ENCODE measurements at regions not wholly inside any gene's neighbourhood (a gene's known extent, or its start where the extent isn't known, plus 50 kb on each side); places are given as distances from the start of the nearest gene placed in this dataset.

GRCh38 chr3:99409961-99410360 lies 228.4 kb upstream of the COL8A1 start:
- TF ChIP-seq CTCF (IDR thresholded peaks at IDR 0.05) (no peak), POLR2A (IDR thresholded peaks at IDR 0.05) (no peak)
- WGBS, 2 donors, result 92 to 98% methylated on average over 1 of the region's 1 CpG
- Histone ChIP-seq H3K4me3 (replicated peaks in 1 of 3) (no peak overlapping the region), H3K9me3 (no peaks in the 10 kb centered on the region), H3K36me3 (no peaks in the 10 kb centered on the region), H3K27me3 (no peaks in the 10 kb centered on the region), H3K4me1 (no peaks in the 10 kb centered on the region), H3K27ac (no peak overlapping the region)
- DNase-seq, result no peak
- intact Hi-C loops (cut with DNase I), result no loop called here

GRCh38 chr3:99407257-99407656 lies 231.1 kb upstream of the COL8A1 start:
- Histone ChIP-seq H3K4me3 (replicated peaks in 1 of 3) (no peak overlapping the region), H3K36me3 (no peaks in the 10 kb centered on the region), H3K27ac (no peak overlapping the region), H3K27me3 (no peaks in the 10 kb centered on the region), H3K9me3 (no peaks in the 10 kb centered on the region), H3K4me1 (no peaks in the 10 kb centered on the region)
- no peak for TF ChIP-seq CTCF (IDR thresholded peaks at IDR 0.05)
- TF ChIP-seq POLR2A (IDR thresholded peaks at IDR 0.05), result no peak
- DNase-seq, result no peak
- 88 to 90% methylated on average over 4 of the region's 4 CpGs for WGBS, 2 donors
- intact Hi-C loops (cut with DNase I), result no loop called here

GRCh38 chr3:99402755-99403154 lies 235.6 kb upstream of the COL8A1 start:
- H3K27ac ChIP-seq, result no peak overlapping the region
- WGBS, 2 donors, result 73 to 98% methylated on average over 1 of the region's 1 CpG
- no peaks in the 10 kb centered on the region for H3K9me3 ChIP-seq
- no peaks in the 10 kb centered on the region for H3K4me1 ChIP-seq
- no peaks in the 10 kb centered on the region for H3K36me3 ChIP-seq
- intact Hi-C loops (cut with DNase I), result no loop called here
- DNase-seq, result no peak
- TF ChIP-seq CTCF (IDR thresholded peaks at IDR 0.05), result no peak
- no peak for TF ChIP-seq POLR2A (IDR thresholded peaks at IDR 0.05)
- no peak overlapping the region for H3K4me3 ChIP-seq (replicated peaks in 1 of 3)
- no peaks in the 10 kb centered on the region for H3K27me3 ChIP-seq

GRCh38 chr3:99400352-99400751 lies 238.0 kb upstream of the COL8A1 start:
- intact Hi-C loops (cut with DNase I), result no loop called here
- Histone ChIP-seq H3K27me3 (no peaks in the 10 kb centered on the region), H3K36me3 (no peaks in the 10 kb centered on the region), H3K4me3 (replicated peaks in 1 of 3) (no peak overlapping the region), H3K9me3 (no peaks in the 10 kb centered on the region), H3K27ac (no peak overlapping the region), H3K4me1 (no peaks in the 10 kb centered on the region)
- TF ChIP-seq POLR2A (IDR thresholded peaks at IDR 0.05), result no peak
- no peak for TF ChIP-seq CTCF (IDR thresholded peaks at IDR 0.05)
- WGBS, 2 donors, result 81 to 86% methylated on average over 2 of the region's 2 CpGs
- DNase-seq, result no peak

GRCh38 chr3:99396651-99397275 lies 241.6 kb upstream of the COL8A1 start:
- 78 to 82% methylated on average over 3 of the region's 3 CpGs for WGBS, 2 donors
- no peak for DNase-seq
- Histone ChIP-seq H3K36me3 (no peaks in the 10 kb centered on the region), H3K27ac (no peak overlapping the region), H3K9me3 (no peaks in the 10 kb centered on the region), H3K4me3 (replicated peaks in 1 of 3) (no peak overlapping the region), H3K4me1 (no peaks in the 10 kb centered on the region), H3K27me3 (no peaks in the 10 kb centered on the region)
- intact Hi-C loops (cut with DNase I), result no loop called here
- TF ChIP-seq POLR2A (IDR thresholded peaks at IDR 0.05) (no peak), CTCF (IDR thresholded peaks at IDR 0.05) (no peak)
